ENCODE measurements at regions not wholly inside any gene's neighbourhood (a gene's known extent, or its start where the extent isn't known, plus 50 kb on each side); places are given as distances from the start of the nearest gene placed in this dataset.

GRCh38 chr4:32735856-32736590 lies 2015.9 kb downstream of the PCDH7 start:
- DNase-seq (ENCODE audit: low spot score), result no peak
- Histone ChIP-seq H3K27ac (no peak overlapping the region), H3K4me3 (no peak overlapping the region)
- TF ChIP-seq, protein P1, sequence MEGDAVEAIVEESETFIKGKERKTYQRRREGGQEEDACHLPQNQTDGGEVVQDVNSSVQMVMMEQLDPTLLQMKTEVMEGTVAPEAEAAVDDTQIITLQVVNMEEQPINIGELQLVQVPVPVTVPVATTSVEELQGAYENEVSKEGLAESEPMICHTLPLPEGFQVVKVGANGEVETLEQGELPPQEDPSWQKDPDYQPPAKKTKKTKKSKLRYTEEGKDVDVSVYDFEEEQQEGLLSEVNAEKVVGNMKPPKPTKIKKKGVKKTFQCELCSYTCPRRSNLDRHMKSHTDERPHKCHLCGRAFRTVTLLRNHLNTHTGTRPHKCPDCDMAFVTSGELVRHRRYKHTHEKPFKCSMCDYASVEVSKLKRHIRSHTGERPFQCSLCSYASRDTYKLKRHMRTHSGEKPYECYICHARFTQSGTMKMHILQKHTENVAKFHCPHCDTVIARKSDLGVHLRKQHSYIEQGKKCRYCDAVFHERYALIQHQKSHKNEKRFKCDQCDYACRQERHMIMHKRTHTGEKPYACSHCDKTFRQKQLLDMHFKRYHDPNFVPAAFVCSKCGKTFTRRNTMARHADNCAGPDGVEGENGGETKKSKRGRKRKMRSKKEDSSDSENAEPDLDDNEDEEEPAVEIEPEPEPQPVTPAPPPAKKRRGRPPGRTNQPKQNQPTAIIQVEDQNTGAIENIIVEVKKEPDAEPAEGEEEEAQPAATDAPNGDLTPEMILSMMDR (IDR thresholded peaks at IDR 0.05), result no peak

DNA sequence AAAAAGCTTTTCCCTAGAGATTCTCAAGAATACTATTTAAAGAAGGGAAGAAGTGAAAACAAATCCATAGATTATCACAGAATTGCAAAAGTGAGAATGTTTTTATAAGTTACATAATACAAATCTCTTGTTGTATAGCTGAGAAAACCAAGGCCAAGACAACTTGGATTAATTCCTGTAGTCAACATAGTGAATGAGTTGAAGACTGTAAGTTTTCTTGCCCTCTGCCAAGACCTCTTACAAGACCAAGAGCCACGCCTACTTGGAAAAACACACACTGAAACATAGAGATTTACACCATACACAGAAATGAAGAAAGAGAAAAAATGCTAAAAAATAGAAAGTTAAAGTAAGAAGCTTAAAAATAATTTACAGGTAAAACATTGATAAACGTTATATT lies 2024.0 kb downstream of the PCDH7 start:
- no peak for DNase-seq (ENCODE audit: low spot score)
- H3K27ac ChIP-seq, result no peak overlapping the region
- H3K4me3 ChIP-seq, result no peak overlapping the region
- TF ChIP-seq, protein P1 (IDR thresholded peaks at IDR 0.05), result no peak

DNA sequence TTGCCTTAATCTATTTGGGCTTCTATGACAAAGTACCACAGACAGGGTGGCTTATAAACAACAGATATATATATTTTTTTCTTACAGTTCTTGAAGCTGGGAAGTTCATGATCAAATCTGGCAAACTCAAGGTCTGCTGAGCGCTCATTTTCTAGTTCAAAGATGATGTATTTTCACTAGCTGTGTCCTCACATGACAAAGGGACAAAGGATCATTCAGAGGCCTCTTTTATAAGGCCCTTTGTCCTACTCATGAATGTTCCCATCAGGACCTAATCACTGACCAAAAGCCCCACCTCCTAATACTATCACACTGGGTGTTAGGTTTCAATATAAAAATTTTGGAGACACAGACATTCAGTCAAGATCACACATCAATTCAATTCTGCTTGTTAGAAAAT lies 2025.2 kb downstream of the PCDH7 start:
- Histone ChIP-seq H3K27ac (no peak overlapping the region), H3K4me3 (no peak overlapping the region)
- TF ChIP-seq, protein P1 (IDR thresholded peaks at IDR 0.05), result no peak
- no peak for DNase-seq (ENCODE audit: low spot score)

DNA sequence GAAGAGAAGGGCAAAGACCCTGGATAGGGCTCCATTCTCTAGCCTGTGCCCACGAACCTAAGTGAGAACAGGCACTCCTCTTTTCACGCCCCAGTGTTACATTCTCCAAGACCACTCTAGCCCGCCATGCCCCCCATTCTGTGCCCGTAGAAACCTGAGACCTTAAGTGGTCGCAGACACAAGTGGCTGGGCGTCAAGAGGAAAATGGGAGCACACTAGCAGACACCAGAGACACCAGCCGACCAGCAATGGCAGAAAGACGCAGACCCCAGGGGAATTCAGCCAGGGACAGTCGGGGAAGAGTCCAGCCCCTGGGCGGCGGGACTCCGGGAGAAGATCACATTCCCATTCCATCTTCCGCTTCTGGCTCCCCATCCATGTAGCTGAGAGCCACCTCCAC lies 2027.9 kb downstream of the PCDH7 start:
- Histone ChIP-seq H3K27ac (no peak overlapping the region), H3K4me3 (no peak overlapping the region)
- TF ChIP-seq, protein P1 (IDR thresholded peaks at IDR 0.05), result no peak
- no peak for DNase-seq (ENCODE audit: low spot score)

DNA sequence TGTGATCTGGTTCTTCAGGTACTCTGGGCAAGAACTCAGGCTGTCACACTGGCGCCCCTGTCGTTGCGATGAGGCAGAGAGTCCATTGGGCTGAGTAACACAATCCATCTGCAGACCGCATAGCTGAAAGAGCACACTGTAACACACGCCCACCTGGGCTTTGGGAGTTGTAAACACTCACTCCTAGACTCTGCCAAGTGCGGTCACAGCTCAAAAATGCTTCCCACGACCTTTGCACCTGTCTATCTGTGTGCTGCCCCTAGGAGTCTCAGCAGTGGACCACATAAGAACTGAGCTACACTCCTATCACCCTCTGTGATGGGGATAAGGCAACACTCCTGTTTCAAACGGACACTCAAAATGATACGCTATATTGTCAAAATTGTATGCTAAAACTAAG lies 2028.3 kb downstream of the PCDH7 start:
- TF ChIP-seq, protein P1 (IDR thresholded peaks at IDR 0.05), result no peak
- DNase-seq (ENCODE audit: low spot score), result no peak
- no peak overlapping the region for H3K4me3 ChIP-seq
- no peak overlapping the region for H3K27ac ChIP-seq

GRCh38 chr4:32752962-32753361 lies 2032.8 kb downstream of the PCDH7 start:
- TF ChIP-seq, protein P1 (IDR thresholded peaks at IDR 0.05), result no peak
- DNase-seq (ENCODE audit: low spot score), result no peak
- Histone ChIP-seq H3K4me3 (no peak overlapping the region), H3K27ac (no peak overlapping the region)

- no peak for DNase-seq (ENCODE audit: low spot score)
- Histone ChIP-seq H3K27ac (no peak overlapping the region), H3K4me3 (no peak overlapping the region)
- TF ChIP-seq, protein P1 (IDR thresholded peaks at IDR 0.05), result no peak
Measured at GRCh38 chr4:32768664-32769389, 2048.7 kb downstream of the PCDH7 start.
